ENCODE measurements at regions not wholly inside any gene's neighbourhood (a gene's known extent, or its start where the extent isn't known, plus 50 kb on each side); places are given as distances from the start of the nearest gene placed in this dataset.

DNA sequence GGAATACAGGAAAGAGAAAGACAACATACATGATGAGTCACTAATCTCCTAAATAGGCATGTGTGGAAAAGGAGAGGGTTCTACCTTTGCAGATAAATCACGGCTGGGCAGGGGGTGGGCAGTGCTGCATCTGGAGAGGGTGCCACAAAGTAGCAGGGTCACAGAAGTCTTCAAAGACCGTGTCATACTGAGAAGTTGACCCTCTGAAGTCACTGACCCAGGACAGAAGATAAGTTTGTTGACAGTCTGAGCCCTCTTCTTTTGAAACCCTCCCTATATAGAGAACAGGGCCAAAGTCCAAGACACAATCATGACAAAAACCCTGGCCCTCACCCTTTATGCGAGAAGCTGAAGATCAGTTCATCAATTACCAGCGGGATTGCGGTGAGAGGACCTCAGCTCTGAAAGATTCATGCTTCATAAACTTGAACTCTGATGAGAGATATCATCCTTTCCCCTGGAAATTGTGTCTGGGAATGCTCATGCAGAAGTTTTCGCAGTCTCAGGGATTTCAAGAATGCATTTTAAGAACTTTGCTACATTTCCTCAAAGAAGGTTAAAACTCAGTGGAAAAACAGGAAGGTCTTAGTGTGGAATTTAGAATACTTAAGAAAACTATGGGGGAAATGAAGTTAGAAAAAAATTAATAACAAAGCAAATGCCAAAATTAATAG, 129.5 kb downstream of the FAM124B start:
- DNase-seq = no peak
- no peaks in the 10 kb centered on the region for H3K4me1 ChIP-seq
- no peaks in the 10 kb centered on the region for H3K36me3 ChIP-seq
- no peaks in the 10 kb centered on the region; the same call in 1 of the 2 replicates for H3K27me3 ChIP-seq
- no peaks in the 10 kb centered on the region for H3K9me3 ChIP-seq
- TF ChIP-seq, protein P1, sequence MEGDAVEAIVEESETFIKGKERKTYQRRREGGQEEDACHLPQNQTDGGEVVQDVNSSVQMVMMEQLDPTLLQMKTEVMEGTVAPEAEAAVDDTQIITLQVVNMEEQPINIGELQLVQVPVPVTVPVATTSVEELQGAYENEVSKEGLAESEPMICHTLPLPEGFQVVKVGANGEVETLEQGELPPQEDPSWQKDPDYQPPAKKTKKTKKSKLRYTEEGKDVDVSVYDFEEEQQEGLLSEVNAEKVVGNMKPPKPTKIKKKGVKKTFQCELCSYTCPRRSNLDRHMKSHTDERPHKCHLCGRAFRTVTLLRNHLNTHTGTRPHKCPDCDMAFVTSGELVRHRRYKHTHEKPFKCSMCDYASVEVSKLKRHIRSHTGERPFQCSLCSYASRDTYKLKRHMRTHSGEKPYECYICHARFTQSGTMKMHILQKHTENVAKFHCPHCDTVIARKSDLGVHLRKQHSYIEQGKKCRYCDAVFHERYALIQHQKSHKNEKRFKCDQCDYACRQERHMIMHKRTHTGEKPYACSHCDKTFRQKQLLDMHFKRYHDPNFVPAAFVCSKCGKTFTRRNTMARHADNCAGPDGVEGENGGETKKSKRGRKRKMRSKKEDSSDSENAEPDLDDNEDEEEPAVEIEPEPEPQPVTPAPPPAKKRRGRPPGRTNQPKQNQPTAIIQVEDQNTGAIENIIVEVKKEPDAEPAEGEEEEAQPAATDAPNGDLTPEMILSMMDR (IDR thresholded peaks at IDR 0.05; ENCODE audit: low read depth, low read length) = no peak
- H3K4me3 ChIP-seq (ENCODE audit: low read depth, low read length) = no peak overlapping the region

DNA sequence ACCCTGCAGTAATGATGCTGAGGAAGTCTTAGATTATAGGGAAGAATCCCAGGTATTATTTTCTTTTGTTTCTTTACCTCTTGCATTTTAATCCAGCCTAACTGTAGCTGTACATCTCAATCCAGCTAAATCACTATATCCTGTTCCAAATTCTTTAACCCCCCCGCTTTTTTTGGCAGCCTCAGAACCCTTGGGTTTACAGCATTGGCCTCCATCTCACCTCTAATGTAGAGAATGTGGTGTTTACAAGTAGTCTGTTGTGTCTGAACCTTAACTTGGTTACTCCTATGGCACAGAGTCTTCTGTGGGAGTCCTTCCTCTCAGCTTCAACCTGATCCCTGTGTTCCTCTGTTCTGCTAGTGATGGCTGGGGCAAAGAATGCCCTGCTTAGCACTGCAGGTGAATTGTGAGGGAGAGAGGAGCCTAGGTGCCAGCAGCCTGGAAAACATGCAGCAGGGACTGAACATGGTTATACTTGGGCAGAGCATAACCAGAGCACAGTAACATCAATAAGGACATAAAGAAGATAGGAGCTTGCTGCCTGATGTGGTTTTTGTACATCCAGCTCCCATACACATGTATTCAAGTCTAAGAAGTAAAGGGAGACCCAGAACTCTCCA, 130.2 kb downstream of the FAM124B start:
- no peak overlapping the region for H3K4me3 ChIP-seq (ENCODE audit: low read depth, low read length)
- H3K36me3 ChIP-seq = no peaks in the 10 kb centered on the region
- peaks cover 3% of the 10 kb centered on the region; the same call in 1 of the 2 replicates for H3K27me3 ChIP-seq
- TF ChIP-seq, protein P1 (IDR thresholded peaks at IDR 0.05; ENCODE audit: low read depth, low read length) = no peak
- DNase-seq = no peak
- no peaks in the 10 kb centered on the region for H3K9me3 ChIP-seq
- no peaks in the 10 kb centered on the region for H3K4me1 ChIP-seq

DNA sequence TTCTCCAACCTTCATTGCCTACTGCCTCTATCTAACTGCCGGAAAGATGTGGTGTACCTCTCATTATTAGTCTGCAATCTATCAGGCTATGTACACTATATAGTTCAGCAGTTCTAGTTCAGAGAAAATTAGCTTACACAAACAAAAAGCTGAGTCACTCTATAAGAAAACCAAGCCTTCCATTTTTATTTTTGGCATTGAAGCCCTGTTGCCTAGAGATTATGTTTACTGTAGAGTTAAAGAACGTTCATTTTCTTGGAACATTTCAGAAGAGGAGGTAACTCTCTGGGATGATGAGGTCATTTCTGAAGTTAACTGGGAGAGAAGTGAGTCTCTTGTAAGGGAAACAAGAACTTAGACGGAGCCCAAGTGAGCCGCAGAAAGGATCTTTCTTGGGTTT, 133.5 kb downstream of the FAM124B start:
- Histone ChIP-seq H3K36me3 (no peaks in the 10 kb centered on the region), H3K9me3 (no peaks in the 10 kb centered on the region), H3K4me3 (ENCODE audit: low read depth, low read length) (no peak overlapping the region), H3K4me1 (no peaks in the 10 kb centered on the region), H3K27me3 (peaks cover 3% of the 10 kb centered on the region; the same call in 1 of the 2 replicates)
- TF ChIP-seq, protein P1 (IDR thresholded peaks at IDR 0.05; ENCODE audit: low read depth, low read length) = no peak
- no peak for DNase-seq

DNA sequence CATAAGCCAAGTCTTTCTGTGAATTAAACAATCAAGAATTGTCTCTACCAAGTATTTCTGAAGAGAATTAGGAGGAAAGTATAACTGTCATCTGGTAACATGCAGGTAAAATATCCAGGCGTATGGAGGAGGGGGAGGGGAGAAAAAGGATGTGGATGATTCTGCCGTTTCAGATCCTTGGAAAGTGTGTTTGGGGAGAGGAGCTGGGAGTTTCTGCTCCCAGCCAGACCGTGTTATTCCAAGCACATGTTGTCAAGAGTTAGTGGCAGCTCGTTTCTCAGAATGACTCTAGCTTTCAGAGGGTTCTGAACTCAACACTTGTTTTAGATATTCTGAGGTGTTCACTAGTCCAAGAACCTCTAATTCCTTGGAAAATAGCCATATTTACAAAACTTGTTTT, 137.6 kb downstream of the FAM124B start:
- H3K27me3 ChIP-seq = 0 out of 2 replicates have a peak, but pooled peaks cover 3% of the 10 kb centered on the region
- no peaks in the 10 kb centered on the region for H3K9me3 ChIP-seq
- H3K4me3 ChIP-seq (ENCODE audit: low read depth, low read length) = no peak overlapping the region
- TF ChIP-seq, protein P1 (IDR thresholded peaks at IDR 0.05; ENCODE audit: low read depth, low read length) = no peak
- H3K36me3 ChIP-seq = no peaks in the 10 kb centered on the region
- DNase-seq = no peak
- no peaks in the 10 kb centered on the region for H3K4me1 ChIP-seq

DNA sequence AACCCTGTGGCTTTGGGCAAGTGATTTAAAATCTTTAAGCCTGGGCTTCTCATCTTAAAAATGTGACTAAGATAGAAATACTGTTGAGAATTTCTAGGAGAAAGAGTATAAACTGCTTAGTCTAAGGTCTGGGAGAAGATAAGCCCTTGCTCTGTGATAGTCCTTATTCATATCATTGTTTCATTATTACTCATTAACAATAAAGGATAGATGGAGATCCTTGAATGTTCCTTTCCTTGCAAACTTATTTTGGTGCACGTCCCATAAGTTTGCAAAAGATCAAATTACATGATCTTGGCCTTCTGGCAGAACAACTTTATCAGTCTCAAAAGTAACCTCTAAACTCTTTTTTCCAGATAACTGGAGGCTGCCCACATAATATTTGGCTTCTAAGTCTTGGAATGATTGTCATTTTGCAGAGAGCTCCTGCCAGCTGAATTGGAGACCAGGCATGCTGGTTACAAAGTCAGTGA, 138.3 kb downstream of the FAM124B start:
- H3K4me3 ChIP-seq (ENCODE audit: low read depth, low read length) = no peak overlapping the region
- no peak for DNase-seq
- no peaks in the 10 kb centered on the region for H3K36me3 ChIP-seq
- TF ChIP-seq, protein P1 (IDR thresholded peaks at IDR 0.05; ENCODE audit: low read depth, low read length) = no peak
- 0 out of 2 replicates have a peak, but pooled peaks cover 3% of the 10 kb centered on the region for H3K27me3 ChIP-seq
- H3K9me3 ChIP-seq = no peaks in the 10 kb centered on the region
- H3K4me1 ChIP-seq = no peaks in the 10 kb centered on the region

DNA sequence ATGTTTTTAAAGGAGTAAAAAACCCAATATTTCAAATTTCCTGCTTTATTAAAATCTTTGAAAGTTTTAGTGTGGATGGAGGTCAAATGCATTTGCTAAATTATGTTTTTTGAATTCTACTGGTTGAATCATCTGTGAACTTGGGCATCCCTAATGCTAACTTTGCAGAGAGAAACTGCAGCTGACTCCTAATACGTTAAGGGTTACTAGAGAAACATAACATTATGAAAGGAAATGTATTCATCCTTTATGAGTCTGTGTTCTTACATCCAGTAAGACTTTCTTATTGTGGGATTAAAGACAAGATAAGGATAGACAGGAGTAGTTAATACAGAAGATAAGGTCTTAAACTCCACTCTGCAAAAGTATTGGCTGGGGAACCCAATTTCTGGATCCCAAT, 140.6 kb downstream of the FAM124B start:
- Histone ChIP-seq H3K27me3 (no peaks in the 10 kb centered on the region), H3K9me3 (no peaks in the 10 kb centered on the region), H3K4me1 (no peaks in the 10 kb centered on the region), H3K36me3 (no peaks in the 10 kb centered on the region), H3K4me3 (ENCODE audit: low read depth, low read length) (no peak overlapping the region)
- no peak for DNase-seq
- TF ChIP-seq, protein P1 (IDR thresholded peaks at IDR 0.05; ENCODE audit: low read depth, low read length) = no peak

Data from BE2C (cell line).